ENCODE measurements at regions not wholly inside any gene's neighbourhood (a gene's known extent, or its start where the extent isn't known, plus 50 kb on each side); places are given as distances from the start of the nearest gene placed in this dataset.

DNA sequence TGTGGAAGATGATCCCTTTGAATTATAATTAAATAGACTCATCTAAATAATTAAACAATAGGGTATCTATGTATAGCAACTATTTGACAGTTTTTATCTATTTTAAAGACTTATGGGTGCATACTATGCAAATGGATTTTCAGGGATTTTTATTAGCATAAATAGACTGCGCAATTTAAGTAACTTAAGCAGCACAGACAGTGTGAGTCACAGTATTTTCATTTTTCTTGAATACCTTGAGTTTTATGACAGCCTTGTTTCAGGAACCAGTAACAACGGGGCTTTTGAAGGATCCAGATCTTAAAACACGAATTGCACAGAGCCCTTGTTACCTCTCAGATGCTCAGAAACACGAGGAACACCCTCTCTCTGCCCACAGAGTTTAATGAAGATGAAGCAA is 175.5 kb upstream of the CD96 start:
- TF ChIP-seq ARNTL (CRISPR knock-in tag; IDR thresholded peaks at IDR 0.05; ENCODE audit: borderline replicate concordance, low read depth): no peak
- no peak for TF ChIP-seq CREB5 (CRISPR knock-in tag; IDR thresholded peaks at IDR 0.05; ENCODE audit: low read depth)
